ENCODE measurements at regions not wholly inside any gene's neighbourhood (a gene's known extent, or its start where the extent isn't known, plus 50 kb on each side); places are given as distances from the start of the nearest gene placed in this dataset.

GRCh38 chr14:97456958-97457357 is 659.8 kb downstream of the VRK1 start:
- no peaks in the 10 kb centered on the region for H4K20me1 ChIP-seq (ENCODE audit: insufficient read depth, low read length)
- TF ChIP-seq CHD1 (IDR thresholded peaks at IDR 0.05; ENCODE audit: low read depth, low read length) (no peak), POLR2A (IDR thresholded peaks at IDR 0.05; ENCODE audit: low read depth, low read length) (no peak), MAZ (IDR thresholded peaks at IDR 0.05; ENCODE audit: borderline replicate concordance, low read depth, low read length) (no peak)
- dilution Hi-C loops (cut with HindIII; ENCODE audit: low sequenced_read_pairs, unreplicated experiment) = no loop called here
- intact Hi-C loops (cut with micrococcal nuclease) = no loop called here
- no peaks in the 10 kb centered on the region for H3K79me1 ChIP-seq (ENCODE audit: low read depth in 1 of 2, low read length in 2 of 2)
- no TSS peak for BruUV-seq (replicated peaks)
- ATAC-seq (ENCODE audit: low read depth) (no peak), DNase-seq (no peak)
- no peak overlapping the region for H3K18ac ChIP-seq (ENCODE audit: low read depth, low read length)
- H3K36me3 ChIP-seq (ENCODE audit: control insufficient read depth, insufficient read depth, low read length) = no peaks in the 10 kb centered on the region
- H4K91ac ChIP-seq (ENCODE audit: insufficient read depth, low read depth, low read length) = no peak overlapping the region
- peaks cover 23% of the 10 kb centered on the region for H3K9me3 ChIP-seq (ENCODE audit: control insufficient read depth, insufficient read depth, low read length)
- no peak overlapping the region for H2AK9ac ChIP-seq (replicated peaks; ENCODE audit: low read depth, low read length, poor library complexity)
- no peak overlapping the region for H2BK5ac ChIP-seq (ENCODE audit: low read depth, low read length, poor library complexity, severe bottlenecking)
- no peak overlapping the region for H2BK15ac ChIP-seq (ENCODE audit: low read depth, low read length)
- H3K9ac ChIP-seq (ENCODE audit: low read depth, low read length) = no peak overlapping the region
- ChIA-PET POLR2A (ENCODE audit: unreplicated experiment) (no interaction called here), CTCF (no interaction called here)
- no peak overlapping the region for H2AFZ ChIP-seq (replicated peaks; ENCODE audit: low read length, poor library complexity)
- H2AK5ac ChIP-seq (ENCODE audit: low read depth, low read length) = no peak overlapping the region
- H3K14ac ChIP-seq (replicated peaks; ENCODE audit: low read depth, low read length) = no peak overlapping the region
- H4K5ac ChIP-seq (ENCODE audit: low read depth, low read length) = no peak overlapping the region
- in situ Hi-C loops (cut with MboI; ENCODE audit: low sequenced_read_pairs) = no loop called here
- WGBS, 2 experiments (ENCODE audit: extremely low coverage in 2 of 2, insufficient read length in 1 of 2) = no CpG with 5 or more reads among the region's 4 CpGs
- no peak overlapping the region for H3K4me2 ChIP-seq (ENCODE audit: low read depth, low read length)
- no peak overlapping the region for H3K4ac ChIP-seq (ENCODE audit: low read depth, low read length)
- no peaks in the 10 kb centered on the region for H3K9me1 ChIP-seq (ENCODE audit: insufficient read depth, low read length)
- no peak overlapping the region for H2BK20ac ChIP-seq (ENCODE audit: low read depth, low read length)
- no peaks in the 10 kb centered on the region for H3K27me3 ChIP-seq (ENCODE audit: control insufficient read depth, insufficient read depth, low read length)
- H3K27ac ChIP-seq (ENCODE audit: insufficient read depth, low read length) = no peak overlapping the region
- no peaks in the 10 kb centered on the region for H3K4me1 ChIP-seq (ENCODE audit: control insufficient read depth, insufficient read depth, low read length)
- H3K4me3 ChIP-seq (ENCODE audit: insufficient read depth, low read depth, low read length) = no peak overlapping the region
- H2BK120ac ChIP-seq (ENCODE audit: low read depth, low read length) = no peak overlapping the region
- no peak overlapping the region for H3K56ac ChIP-seq (ENCODE audit: extremely low read depth, insufficient read depth, low read length)
- no peak overlapping the region for H3K23ac ChIP-seq (ENCODE audit: low read depth, low read length)
- H4K8ac ChIP-seq (ENCODE audit: low read depth in 2 of 2, low read length in 2 of 2) = no peak overlapping the region

Data from IMR-90 (cell line).